ENCODE measurements at regions not wholly inside any gene's neighbourhood (a gene's known extent, or its start where the extent isn't known, plus 50 kb on each side); places are given as distances from the start of the nearest gene placed in this dataset.
"Not testable (repeated sequence)": the region's sequence is repeated elsewhere in the genome, so short reads cannot be mapped to it uniquely, and the experiment has no call there.

GRCh38 chr22:48912356-48913066 is 915.2 kb downstream of the BRD1 start:
- H3K56ac ChIP-seq (ENCODE audit: extremely low read depth, insufficient read depth, low read length); H3K9me1 ChIP-seq (ENCODE audit: insufficient read depth, low read length); H2BK15ac ChIP-seq (ENCODE audit: low read depth, low read length); H3K9ac ChIP-seq (ENCODE audit: low read depth, low read length); H3K27me3 ChIP-seq (ENCODE audit: control insufficient read depth, insufficient read depth, low read length); dilution Hi-C loops (cut with HindIII; ENCODE audit: low sequenced_read_pairs, unreplicated experiment); H3K14ac ChIP-seq (replicated peaks; ENCODE audit: low read depth, low read length); POLR2A ChIA-PET (ENCODE audit: unreplicated experiment); H2AK5ac ChIP-seq (ENCODE audit: low read depth, low read length); H4K5ac ChIP-seq (ENCODE audit: low read depth, low read length); H3K4me1 ChIP-seq (ENCODE audit: control insufficient read depth, insufficient read depth, low read length); H4K91ac ChIP-seq (ENCODE audit: insufficient read depth, low read depth, low read length); H3K4ac ChIP-seq (ENCODE audit: low read depth, low read length); ATAC-seq (ENCODE audit: low read depth); H2BK5ac ChIP-seq (ENCODE audit: low read depth, low read length, poor library complexity, severe bottlenecking); in situ Hi-C loops (cut with MboI; ENCODE audit: low sequenced_read_pairs); H2BK20ac ChIP-seq (ENCODE audit: low read depth, low read length); intact Hi-C loops (cut with micrococcal nuclease); H3K4me2 ChIP-seq (ENCODE audit: low read depth, low read length); DNase-seq; H4K20me1 ChIP-seq (ENCODE audit: insufficient read depth, low read length); BruUV-seq (replicated peaks); H3K36me3 ChIP-seq (ENCODE audit: control insufficient read depth, insufficient read depth, low read length); H2BK120ac ChIP-seq (ENCODE audit: low read depth, low read length); CTCF ChIA-PET; H3K79me1 ChIP-seq (ENCODE audit: low read depth in 1 of 2, low read length in 2 of 2); H2AK9ac ChIP-seq (replicated peaks; ENCODE audit: low read depth, low read length, poor library complexity); H3K23ac ChIP-seq (ENCODE audit: low read depth, low read length); H3K27ac ChIP-seq (ENCODE audit: insufficient read depth, low read length); H2AFZ ChIP-seq (replicated peaks; ENCODE audit: low read length, poor library complexity); H3K18ac ChIP-seq (ENCODE audit: low read depth, low read length); H3K4me3 ChIP-seq (ENCODE audit: insufficient read depth, low read depth, low read length); H4K8ac ChIP-seq (ENCODE audit: low read depth in 2 of 2, low read length in 2 of 2): not testable (repeated sequence)
- H3K9me3 ChIP-seq (ENCODE audit: control insufficient read depth, insufficient read depth, low read length), result peaks cover 12% of the 10 kb centered on the region
- no CpG with 5 or more reads among the region's 7 CpGs for WGBS, 2 experiments (ENCODE audit: extremely low coverage in 2 of 2, insufficient read length in 1 of 2)

GRCh38 chr22:48911647-48912046 is 916.0 kb downstream of the BRD1 start:
- H2BK20ac ChIP-seq (ENCODE audit: low read depth, low read length); H2BK15ac ChIP-seq (ENCODE audit: low read depth, low read length); H3K56ac ChIP-seq (ENCODE audit: extremely low read depth, insufficient read depth, low read length); POLR2A ChIA-PET (ENCODE audit: unreplicated experiment); H4K91ac ChIP-seq (ENCODE audit: insufficient read depth, low read depth, low read length); BruUV-seq (replicated peaks); CTCF ChIA-PET; H3K27me3 ChIP-seq (ENCODE audit: control insufficient read depth, insufficient read depth, low read length); H3K4me2 ChIP-seq (ENCODE audit: low read depth, low read length); H3K4me1 ChIP-seq (ENCODE audit: control insufficient read depth, insufficient read depth, low read length); H2BK5ac ChIP-seq (ENCODE audit: low read depth, low read length, poor library complexity, severe bottlenecking); H3K4me3 ChIP-seq (ENCODE audit: insufficient read depth, low read depth, low read length); H2BK120ac ChIP-seq (ENCODE audit: low read depth, low read length); H4K20me1 ChIP-seq (ENCODE audit: insufficient read depth, low read length); H2AK9ac ChIP-seq (replicated peaks; ENCODE audit: low read depth, low read length, poor library complexity); H3K4ac ChIP-seq (ENCODE audit: low read depth, low read length); H3K18ac ChIP-seq (ENCODE audit: low read depth, low read length); H3K23ac ChIP-seq (ENCODE audit: low read depth, low read length); DNase-seq; in situ Hi-C loops (cut with MboI; ENCODE audit: low sequenced_read_pairs); H3K14ac ChIP-seq (replicated peaks; ENCODE audit: low read depth, low read length); H3K9me1 ChIP-seq (ENCODE audit: insufficient read depth, low read length); ATAC-seq (ENCODE audit: low read depth); H3K36me3 ChIP-seq (ENCODE audit: control insufficient read depth, insufficient read depth, low read length); H3K9ac ChIP-seq (ENCODE audit: low read depth, low read length); H2AK5ac ChIP-seq (ENCODE audit: low read depth, low read length); H4K5ac ChIP-seq (ENCODE audit: low read depth, low read length); H4K8ac ChIP-seq (ENCODE audit: low read depth in 2 of 2, low read length in 2 of 2); H3K27ac ChIP-seq (ENCODE audit: insufficient read depth, low read length); dilution Hi-C loops (cut with HindIII; ENCODE audit: low sequenced_read_pairs, unreplicated experiment); H3K79me1 ChIP-seq (ENCODE audit: low read depth in 1 of 2, low read length in 2 of 2); intact Hi-C loops (cut with micrococcal nuclease); H2AFZ ChIP-seq (replicated peaks; ENCODE audit: low read length, poor library complexity): not testable (repeated sequence)
- WGBS, 2 experiments (ENCODE audit: extremely low coverage in 2 of 2, insufficient read length in 1 of 2), result no CpG with 5 or more reads among the region's 5 CpGs
- peaks cover 13% of the 10 kb centered on the region for H3K9me3 ChIP-seq (ENCODE audit: control insufficient read depth, insufficient read depth, low read length)

All from IMR-90 (cell line).